GM12872 (cell line): ENCODE measurements at regions not wholly inside any gene's neighbourhood (a gene's known extent, or its start where the extent isn't known, plus 50 kb on each side); places are given as distances from the start of the nearest gene placed in this dataset.

Source experiments
- TF ChIP-seq, protein P1 (sequence below): IDR thresholded peaks from 3 replicates; pipeline ENCODE4 v1.5.1; 2011; ENCODE audit warnings: low read depth, mild to moderate bottlenecking, low read length, moderate library complexity; ENCODE audit not compliant: insufficient read depth

DNA sequence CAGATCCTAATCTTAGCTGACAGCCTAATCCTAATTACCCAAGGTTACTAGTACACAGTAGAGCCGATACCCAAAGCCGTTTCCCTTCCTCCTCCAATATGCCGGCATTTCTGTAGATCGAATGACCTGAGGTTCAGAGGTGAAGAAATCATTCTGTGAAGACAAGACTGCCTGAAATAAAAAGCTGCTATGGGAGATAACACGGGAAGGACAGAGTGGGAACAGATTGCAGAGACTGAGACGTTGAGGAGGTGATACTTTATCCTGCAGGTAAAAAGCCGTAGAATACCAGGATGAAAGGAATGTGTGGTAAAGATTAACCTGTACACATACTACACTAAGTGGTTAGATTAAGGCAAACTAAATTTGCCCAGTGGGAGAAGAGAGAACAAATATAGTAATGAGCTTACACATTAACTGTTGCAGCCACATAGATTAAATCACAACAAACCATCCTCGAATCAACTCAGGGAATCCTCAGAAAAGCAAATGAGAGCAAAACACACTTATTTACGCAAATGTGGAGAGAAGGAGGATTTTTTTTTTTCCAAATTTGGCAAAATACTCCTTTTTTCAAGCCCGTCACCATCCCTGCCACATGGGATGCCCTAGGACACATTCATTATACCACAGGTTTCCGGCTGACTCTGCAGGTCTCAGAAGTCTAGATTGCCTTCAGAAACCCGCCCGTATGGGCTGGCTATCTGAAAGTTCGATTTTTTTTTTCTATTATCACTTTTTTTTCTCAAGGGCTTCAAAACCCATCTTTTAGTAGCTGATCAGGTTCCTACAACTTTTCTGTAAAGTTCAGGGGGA lies 188.0 kb downstream of the TTC8 start:
- TF ChIP-seq, protein P1, sequence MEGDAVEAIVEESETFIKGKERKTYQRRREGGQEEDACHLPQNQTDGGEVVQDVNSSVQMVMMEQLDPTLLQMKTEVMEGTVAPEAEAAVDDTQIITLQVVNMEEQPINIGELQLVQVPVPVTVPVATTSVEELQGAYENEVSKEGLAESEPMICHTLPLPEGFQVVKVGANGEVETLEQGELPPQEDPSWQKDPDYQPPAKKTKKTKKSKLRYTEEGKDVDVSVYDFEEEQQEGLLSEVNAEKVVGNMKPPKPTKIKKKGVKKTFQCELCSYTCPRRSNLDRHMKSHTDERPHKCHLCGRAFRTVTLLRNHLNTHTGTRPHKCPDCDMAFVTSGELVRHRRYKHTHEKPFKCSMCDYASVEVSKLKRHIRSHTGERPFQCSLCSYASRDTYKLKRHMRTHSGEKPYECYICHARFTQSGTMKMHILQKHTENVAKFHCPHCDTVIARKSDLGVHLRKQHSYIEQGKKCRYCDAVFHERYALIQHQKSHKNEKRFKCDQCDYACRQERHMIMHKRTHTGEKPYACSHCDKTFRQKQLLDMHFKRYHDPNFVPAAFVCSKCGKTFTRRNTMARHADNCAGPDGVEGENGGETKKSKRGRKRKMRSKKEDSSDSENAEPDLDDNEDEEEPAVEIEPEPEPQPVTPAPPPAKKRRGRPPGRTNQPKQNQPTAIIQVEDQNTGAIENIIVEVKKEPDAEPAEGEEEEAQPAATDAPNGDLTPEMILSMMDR = no peak

DNA sequence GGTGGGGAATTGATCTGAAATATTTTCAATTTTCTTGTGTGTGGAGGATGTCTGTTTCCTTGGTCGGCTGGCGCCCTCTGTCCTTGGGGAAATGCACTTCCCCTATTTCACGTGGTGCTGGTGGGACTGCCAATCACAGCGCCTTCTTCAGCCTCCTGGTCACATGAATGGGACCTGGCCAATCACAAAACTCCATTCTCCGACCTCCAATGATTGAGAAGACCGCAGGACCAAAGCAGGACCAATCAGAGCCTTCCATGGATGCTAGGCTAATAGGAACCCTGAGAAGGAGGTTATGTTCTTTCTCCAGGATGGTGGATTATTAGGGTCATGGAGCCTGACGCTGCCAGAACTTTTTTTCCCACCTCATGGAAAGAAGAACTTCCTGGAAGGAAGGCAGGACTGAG lies 188.7 kb downstream of the TTC8 start:
- TF ChIP-seq, protein P1 = no peak

DNA sequence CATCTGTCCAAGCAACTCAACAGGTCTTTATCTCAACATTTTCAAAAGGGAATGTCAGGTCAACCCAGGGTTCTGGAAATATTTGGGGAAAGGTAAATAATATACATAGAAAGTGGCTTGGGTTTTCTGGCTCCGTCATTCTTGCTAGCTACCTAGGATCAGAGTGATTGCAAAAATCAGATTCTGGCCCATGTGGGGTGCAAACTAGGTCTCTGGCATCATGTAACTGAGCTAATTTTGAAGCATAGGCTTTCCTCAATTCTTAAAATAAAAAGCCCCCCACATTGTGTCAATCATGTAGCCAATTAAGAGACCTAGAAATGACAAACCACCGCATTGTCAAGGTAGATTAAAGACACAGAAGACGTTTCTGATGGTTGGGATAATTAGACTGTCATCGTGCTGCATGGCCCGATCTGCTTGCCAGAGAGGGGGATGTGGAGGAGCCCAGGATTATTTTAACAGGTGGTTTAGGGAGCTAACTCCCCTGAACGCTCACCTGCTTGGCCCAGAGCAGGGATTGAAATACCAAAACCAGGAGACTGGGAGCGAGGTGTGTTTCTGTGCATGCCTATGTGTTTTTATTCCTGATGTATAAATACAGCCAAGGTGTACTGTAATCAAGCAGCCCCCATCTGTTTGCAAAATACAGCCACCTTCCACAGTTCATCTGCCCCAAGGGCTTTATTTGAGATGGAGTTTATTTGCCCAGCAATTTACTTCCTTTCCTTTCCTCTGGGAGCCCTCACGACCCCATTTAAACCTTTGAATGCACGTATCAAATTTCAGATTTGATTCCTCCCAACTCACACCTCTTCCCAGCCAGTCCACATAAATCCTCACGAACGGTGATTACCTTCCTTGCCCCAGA lies 189.5 kb downstream of the TTC8 start:
- TF ChIP-seq, protein P1 = no peak

DNA sequence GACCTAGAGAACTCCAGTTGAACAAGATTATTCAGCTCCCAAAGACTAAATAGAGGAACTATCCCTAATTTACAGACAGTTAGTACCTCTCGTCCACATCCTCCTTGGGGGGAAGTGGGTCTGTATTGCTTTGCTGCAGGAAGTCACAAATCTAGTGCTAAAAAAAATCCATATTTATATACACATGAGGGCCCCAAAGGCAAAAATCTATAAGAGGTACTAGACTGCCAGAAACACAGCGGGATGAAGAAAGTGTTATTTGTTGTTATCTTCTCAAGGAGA lies 190.1 kb downstream of the TTC8 start:
- TF ChIP-seq, protein P1 = no peak

DNA sequence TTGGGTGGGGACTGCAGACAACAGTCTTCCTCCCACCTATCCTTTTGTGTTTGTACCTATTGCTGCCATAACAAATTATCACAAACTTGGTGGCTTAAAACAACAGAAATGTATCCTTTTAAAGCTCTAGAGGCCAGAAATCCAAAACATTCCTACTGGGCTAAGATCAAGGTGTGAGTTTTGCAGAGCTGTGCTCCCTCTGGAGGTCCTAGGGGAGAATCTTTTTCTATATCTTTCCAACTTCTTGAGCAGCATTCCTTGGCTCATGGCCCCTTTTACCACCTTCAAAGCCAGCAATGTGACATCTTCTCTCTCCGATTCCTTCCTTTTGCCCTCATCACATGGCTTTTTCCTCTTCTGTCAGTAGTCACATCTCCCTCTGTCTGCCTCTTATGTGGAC lies 190.6 kb downstream of the TTC8 start:
- TF ChIP-seq, protein P1 = no peak

DNA sequence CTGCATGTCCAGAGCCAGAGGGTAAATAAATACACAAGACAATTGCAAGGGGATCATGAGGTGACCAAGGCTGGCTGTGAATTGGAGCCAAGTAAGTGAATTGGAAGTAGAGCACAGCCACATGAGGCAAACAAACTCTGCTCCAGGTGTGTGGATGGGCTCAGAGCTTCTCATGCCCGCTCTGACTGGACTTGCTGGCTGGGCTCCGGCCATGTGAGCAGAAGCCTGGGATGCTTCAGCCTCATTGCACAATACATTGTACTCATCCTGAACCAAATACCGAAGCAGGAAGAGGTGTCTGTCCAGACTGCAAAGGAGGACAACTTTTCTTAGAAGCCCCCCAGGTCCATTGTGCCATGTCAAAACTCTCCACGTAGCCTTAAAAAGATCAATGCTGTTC lies 193.0 kb downstream of the TTC8 start:
- TF ChIP-seq, protein P1 = no peak

DNA sequence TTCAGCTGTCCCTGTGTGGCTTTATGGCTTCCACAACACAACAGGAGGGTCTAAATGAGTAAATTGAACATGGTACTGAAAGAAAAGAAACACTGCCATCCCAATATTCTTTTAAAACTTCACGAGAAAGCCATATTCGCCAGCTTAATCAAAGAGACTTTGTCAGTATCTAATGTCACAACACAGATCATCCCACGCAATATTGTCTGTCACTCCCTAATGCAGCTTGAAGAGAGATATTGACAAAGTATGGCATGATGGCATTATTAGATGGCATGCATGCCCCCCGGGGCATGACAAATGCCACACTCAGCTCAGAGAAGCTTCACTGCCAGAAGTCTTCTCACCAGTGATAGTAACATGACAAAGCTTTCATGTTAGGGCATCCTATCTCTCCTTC lies 197.8 kb downstream of the TTC8 start:
- TF ChIP-seq, protein P1 = no peak
